ENCODE measurements at regions not wholly inside any gene's neighbourhood (a gene's known extent, or its start where the extent isn't known, plus 50 kb on each side); places are given as distances from the start of the nearest gene placed in this dataset.

DNA sequence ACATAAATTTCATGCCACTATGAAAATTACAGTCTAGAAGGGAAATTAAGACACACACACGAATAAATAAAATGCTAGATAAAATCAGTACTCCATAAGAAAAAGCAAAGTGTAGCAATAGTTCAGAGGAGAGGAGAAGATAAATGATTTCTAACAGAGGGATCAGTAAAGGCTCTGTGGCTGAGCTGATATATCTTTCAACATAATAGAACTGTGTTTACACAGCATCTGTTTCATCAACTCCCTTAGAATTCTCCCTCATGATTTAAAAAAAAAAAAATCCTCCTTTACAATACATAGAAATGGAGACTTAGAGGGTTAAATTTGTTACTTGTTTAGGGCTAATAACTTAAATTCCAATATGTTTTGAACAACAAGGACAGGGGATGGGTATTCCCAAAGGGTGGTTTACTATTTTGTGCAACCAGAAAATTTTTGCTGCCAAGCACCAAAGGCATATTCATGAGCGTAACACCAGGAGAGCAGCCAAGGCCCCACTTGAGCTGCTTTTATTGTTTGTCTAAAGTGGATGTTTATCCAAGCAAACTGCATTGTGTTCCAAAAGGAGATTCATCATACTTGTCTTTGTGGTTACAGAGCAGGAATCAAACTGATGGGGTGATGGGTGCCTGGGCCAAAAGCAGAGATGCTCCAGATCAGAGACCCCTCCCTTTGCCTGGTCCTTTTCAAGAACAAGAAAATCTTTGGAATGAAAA lies 162.7 kb downstream of the BMP4 start:
- DNase-seq, result peak; percentile 97

DNA sequence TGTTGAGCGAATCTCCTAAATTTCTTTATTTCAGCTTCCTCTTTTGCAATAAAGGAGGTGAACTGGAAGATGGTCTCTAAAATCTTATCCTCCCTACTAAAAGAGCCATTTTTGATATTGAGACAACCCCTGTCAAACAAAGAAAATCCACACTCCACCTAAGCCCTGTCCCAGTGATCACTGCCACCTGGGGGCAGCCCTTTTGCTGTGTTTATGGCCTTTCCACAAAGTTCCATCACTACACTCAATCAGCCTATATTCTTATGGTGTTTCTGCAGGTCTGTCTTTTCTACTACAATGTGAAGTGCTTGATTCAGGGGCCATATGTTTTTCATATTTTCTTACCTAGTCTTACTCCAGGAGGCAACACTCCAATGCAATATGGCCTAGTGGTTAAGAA lies 163.7 kb downstream of the BMP4 start:
- DNase-seq, result no peak

DNA sequence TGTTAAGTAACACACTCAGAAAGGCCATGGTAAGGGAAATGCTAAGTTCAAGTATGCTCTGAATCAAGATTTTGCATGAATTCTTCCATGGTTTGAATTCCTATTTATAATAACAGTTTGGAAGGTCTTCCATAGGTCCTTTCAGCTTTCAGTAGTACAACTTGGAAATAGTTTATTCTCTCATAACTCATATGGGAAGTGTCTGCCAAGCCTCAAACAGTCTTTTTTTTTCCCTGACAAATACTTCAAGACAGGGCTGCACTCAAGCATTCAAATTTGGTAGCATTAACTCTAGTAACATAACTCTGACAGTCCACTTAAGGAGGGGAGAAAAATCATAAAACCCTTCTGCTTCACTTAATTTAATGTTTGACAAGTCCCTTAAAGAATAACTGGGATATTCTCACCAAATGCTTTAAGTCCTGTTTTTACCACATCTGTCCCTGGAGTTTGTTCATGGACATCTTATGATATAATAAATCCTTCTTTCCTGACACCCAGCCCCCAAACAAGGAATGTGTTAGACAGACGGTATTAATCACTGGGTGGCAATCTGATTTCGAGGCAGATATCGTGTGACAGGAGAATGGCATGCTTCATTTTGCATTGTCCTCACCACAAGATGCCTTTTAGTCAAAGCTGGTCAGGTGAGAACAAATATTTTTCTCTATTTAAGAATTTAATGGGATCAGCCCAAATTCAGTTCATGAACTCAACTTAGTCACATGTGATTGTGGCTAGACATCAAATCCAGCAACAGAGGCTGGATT lies 165.7 kb downstream of the BMP4 start:
- no peak for DNase-seq

DNA sequence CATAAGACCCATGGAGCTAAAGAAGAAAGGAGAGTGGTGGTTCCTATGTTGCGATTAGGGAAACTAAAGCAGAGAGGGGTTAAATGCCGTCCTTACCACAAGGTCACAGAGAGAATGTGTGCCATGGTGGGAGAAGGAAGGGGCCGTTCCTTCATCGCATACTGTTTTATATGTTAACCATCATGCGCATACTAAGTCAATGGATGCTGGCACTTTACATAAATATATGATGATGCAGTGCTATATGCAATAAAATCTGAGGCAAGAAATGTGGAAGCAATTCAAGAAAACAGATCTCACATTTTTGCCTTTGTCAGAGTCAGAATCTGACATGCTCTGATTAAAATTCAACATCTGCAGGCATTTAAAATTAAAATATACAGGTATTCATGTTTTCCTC lies 168.1 kb downstream of the BMP4 start:
- no peak for DNase-seq

DNA sequence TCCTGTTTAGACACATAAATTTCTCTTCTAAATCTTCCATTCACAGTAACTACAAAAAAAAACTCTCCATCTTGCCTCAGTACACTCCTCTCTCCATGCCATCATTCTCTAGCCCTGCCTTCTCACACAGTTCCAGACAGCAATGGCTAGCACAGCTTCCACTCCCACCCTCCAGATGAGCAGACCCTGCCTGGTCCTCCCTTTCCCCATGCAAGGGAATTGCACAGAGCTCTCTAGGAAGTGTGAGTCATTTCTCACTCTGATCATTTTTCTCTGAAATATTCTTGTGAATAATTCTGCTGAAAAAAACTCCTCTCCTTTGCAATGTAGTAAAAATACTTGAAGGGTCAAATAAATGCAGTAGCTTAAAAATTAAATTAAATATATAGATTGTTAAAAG lies 170.6 kb downstream of the BMP4 start:
- DNase-seq, result no peak

DNA sequence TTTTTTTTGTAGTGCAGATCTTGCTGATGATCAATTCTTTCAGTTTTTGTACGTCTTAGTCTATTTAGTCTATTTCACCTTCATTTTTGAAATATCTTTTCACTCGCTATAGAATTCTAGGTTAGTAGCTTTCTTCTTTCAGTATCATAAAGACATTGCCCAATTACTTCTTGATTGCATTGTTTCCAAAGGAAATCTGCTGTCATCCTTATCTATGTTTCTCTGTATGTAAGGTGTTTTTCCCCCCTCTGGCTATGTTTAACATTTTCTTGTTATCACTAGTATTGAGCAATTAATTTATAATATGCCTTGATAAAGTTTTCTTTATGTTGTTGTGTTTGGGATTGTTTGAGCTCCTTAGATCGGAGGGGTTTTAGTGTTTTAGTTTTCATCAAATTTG lies 171.9 kb downstream of the BMP4 start:
- no peak for DNase-seq

DNA sequence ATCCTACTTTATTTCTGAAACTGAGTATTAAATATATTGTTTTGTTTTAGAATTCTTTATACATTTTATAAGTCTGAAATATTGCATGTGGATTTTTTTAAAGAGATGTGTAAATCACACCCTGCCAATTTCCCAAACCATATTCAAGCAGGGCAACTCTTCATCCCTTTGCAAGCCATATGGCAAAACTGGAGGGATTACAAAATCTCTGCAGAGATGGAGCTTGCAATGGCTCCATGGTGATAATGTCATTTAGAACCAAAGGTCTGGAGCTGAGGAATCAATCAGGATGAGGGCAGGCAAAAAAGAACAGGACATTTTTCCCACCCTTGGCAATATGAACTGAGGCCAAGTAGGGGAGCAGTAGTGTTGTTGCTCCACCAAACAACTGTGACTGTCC lies 173.4 kb downstream of the BMP4 start:
- no peak for DNase-seq

DNA sequence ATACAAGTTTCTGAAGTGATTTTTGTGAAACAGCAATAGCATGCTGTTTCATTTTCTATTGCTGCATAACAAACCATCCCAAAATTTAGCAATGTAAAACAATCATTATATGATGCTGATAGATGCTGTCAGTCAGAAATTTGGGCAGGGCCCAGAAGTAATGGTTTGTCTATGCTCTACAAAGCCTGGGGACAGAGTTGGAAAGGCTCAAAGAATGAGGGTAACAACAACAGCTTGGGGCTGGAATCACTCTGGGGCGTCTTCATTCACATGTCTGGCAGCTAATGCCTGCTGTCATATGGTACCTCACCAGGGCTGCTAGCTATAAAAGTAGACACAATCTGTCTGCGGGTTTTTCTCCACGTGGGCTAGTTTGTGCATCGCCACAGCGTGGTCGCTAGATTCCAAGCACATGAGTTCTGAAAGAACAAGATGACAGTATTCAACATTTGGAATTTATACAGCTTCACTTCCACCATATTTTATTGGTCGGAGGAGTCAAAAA lies 176.5 kb downstream of the BMP4 start:
- DNase-seq, result no peak

DNA sequence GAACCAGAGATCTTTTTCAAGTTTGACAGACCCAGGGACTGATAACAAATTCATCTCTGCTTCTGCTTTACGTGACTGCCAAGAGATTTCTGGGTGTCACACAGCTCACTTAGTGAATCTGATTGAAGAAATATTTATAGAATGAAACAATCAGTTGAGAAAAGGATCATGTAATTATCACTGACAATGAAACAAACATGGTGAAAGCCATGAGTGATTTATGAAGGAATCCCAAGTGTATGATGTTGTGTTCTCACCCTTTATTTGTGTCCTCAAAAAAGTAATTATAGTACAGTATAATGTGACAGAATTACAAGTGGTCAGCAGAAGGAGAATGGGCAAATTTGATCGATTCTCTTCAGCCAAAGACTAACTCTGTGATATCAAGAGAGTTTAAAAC lies 177.3 kb downstream of the BMP4 start:
- no peak for DNase-seq

DNA sequence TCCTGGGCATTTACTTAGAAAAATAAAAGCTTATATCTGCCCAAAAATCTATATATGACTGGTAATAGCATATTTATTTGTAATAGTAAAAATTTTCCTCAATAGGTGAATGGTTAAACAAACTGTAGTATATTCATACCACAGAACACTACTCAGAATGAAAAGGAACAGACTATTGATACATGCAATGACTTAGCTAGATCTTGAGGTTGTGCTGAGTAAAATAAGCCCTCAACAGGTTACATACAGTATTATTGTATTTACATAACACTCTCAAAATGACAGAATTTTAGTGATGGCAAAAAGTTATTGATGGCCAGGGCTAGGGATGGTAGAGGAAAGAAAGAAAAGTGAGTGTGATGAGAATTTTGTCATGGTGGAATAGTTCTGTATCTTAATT lies 178.4 kb downstream of the BMP4 start:
- DNase-seq, result no peak

DNA sequence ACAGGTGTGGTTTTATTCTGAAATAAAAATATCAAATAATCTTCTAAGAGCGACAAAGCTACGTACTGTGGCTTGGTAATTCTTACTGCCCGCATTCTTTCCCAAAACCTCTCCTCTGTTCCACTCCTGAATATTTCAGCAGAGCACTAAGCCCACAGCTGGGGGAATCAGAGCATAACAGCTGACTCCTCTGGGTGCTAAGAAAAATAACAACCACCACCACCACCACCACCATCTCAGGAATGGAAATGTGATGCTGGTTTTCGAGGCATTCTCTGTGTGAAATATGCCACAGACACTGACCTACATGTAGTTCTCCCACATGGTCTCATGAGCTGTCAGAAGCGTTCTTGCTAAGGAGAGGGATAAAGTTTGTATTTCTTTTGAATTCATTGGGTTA lies 183.7 kb downstream of the BMP4 start:
- no peak for DNase-seq

DNA sequence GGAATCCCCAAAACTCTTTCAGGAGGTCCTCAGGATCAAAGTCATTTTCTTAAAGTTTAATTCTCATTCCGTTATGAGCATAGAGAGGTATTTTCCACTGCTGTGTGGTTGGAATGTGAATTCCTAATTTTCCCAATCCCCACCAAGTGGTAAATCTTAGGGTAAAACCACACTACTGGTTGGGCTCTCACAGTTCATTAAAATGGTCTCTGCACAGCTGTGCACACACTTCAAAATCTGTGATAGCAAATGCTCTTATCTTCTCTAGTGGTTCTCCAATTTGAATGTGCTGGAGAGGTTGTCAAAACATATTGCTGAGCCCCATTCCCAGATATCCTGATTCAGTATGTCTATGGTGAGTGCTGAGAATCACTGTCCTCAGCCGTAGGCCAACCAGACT lies 189.1 kb downstream of the BMP4 start:
- DNase-seq, result peak; percentile 98

DNA sequence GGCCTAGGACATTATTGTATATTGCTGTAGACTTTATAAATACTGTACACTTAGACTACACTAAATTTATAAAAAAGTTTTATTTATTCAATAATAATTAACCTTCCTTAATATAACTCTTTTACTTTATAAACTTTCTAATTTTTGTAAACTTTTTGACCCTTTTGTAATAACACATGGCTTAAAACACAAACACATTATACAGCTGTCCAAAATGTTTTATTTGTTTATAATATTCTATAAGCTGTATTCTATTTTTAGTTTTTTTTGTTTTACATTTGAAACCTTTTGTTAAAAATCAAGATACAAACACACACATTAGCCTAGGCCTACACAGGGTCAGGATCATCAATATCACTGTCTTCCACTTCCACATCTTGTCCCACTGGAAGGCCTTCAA lies 190.0 kb downstream of the BMP4 start:
- DNase-seq, result no peak

DNA sequence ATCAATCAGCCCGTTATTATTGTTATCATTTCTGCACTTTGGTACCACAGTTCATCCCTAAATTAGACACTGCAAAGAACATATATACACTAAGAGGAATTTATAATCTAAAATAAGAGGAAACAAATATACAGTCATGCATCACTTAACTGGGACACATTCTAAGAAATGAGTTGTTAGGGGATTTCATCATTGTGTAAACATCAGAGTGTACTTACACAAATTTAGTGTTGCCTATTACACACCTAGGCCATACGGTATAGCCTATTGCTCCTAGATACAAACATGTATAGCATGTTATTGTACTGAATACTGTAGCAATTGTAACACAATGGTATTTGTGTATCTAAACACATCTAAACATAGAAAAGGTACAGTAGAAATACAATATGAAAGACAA lies 190.5 kb downstream of the BMP4 start:
- DNase-seq, result no peak

DNA sequence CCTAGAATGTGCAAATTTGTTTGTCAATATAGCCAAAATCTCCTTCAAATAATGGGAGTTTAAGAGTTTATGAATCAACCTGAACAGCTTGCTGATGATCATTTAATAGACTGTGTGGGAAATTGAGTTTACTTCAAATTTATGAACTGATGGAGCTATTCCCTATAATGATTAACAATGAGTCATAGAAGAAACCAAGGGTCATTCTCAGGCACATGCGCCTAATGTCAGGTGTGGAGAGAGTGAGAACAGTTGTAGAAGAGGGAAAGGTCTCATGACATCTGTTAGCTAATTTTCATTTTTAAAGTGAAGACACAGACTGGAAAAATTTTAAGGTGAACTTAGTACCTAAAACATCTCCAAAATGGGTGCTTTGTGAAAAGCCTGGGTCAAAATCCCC lies 191.8 kb downstream of the BMP4 start:
- no peak for DNase-seq

DNA sequence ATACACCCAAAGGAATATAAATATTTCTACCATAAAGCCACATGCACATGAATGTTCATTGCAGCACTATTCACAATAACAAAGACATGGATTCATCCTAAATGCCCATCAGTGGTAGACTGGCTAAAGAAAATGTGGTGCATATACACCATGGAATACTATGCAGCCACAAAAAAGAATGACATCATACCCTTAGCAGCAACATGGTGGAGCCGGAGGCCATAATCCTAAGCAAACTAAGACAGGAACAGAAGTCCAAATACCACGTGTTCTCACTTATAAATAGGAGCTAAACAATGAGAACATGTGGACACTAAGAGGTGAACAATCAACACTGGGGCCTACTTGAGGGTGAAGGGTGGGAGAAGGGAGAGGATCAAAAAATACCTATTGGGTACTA lies 198.5 kb downstream of the BMP4 start:
- DNase-seq, result no peak

DNA sequence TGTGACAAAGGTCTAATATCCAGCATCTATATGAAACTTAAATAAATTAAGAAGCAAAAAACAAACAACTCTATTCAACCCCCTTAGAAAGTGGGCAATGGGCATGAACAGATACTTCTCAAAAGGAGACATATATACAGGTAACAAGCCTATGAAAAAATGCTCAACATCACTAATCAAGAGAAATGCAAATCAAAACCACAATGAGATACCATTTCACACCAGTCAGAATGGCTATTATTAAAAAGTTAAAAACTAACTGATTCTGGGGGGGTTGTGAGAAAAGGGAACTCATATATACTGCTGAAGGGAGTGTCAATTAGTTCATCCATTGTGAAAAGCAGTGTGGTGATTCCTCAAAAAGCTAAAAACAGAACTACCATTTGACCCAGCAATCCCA lies 198.9 kb downstream of the BMP4 start:
- DNase-seq, result no peak

DNA sequence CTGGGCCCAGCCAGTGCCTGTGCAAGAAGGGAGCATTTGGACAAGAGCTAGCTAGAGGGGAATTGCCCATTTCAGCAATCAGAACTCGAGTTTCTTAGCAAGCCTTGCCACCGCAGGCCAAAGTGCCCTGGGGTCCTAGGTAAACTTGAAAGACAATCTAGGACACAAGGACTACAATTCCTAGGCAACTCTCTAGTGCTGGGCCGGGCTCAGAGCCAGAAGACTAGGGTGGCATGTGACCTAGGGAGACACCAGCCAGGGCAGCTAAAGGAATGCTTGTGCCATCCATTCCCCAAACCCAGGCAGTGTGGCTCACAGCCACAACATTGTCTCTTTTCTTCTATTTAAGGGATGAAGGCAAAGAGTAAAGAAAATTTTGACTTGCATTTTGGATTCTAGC lies 205.0 kb downstream of the BMP4 start:
- no peak for DNase-seq

DNA sequence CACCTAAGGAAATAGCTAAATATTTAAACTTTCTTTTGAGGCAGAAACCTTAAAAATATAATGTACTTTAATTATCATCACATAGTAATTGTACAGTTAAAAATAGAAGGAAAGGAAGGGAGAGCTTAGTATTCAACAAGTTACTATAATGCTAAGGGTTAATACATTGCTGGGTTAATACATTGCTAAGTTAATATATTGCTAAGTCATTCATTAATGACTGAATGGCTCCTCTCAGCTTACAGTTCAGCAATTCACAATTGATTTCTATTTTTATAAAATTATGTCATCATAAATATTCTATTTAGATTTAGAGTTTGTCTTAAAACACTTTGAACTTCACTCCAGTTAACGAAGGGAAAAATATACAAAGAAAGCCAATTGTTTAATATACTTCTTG lies 207.9 kb downstream of the BMP4 start:
- no peak for DNase-seq

DNA sequence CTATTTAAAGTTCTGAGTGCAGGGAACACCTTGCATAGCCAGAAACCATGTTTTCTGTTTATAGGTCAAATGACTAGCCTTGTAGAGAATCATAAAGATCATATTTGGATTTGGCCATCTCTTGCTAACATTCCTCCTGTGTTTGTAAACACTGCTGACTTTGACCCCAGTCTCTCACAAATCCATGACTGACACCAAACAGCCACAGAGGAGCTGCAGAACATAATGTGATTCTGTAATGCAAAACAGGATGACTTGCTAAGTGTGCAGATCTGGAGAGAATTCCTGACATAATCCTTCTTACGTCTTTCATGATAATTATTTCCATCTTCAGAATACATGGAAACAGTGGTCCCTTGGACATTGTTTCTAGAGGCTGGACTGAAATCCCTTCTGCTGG lies 211.8 kb downstream of the BMP4 start:
- no peak for DNase-seq

DNA sequence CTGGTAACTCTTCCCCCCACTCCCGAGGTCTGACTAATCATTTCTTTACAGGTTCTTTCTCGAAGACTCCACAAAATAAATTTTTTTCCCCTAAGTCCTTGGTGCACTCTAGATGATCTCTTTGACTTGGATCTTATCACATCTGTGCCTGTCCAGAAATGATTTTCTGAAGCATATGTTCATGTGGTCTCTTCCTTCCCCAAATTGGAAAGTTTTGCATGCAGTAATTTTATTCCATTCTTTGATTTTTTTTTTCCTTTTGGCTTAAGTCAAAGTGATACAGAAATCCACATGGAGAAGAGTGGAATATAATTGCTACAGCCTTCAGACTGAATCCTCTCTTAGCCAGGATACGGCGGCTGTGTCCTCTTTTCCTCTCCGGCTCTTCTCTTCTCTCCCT lies 213.3 kb downstream of the BMP4 start:
- no peak for DNase-seq

DNA sequence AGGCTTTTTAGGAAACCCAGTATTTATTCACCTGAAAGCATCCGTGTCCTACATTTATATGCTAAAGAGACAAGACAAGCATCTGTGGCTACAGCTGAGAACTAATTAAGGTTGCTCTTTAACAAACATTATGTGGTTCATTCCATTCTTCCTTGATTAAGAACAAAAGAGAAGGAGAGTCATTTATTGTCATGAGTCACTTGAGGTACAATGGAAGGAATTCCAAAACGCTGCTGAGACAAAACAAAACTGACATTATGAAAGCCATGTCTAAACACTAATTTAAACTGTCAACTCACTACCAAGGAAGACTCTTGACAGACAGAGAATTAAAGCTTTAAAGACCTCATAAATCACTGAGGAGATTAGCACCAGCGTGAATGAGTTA lies 214.4 kb downstream of the BMP4 start:
- no peak for DNase-seq

DNA sequence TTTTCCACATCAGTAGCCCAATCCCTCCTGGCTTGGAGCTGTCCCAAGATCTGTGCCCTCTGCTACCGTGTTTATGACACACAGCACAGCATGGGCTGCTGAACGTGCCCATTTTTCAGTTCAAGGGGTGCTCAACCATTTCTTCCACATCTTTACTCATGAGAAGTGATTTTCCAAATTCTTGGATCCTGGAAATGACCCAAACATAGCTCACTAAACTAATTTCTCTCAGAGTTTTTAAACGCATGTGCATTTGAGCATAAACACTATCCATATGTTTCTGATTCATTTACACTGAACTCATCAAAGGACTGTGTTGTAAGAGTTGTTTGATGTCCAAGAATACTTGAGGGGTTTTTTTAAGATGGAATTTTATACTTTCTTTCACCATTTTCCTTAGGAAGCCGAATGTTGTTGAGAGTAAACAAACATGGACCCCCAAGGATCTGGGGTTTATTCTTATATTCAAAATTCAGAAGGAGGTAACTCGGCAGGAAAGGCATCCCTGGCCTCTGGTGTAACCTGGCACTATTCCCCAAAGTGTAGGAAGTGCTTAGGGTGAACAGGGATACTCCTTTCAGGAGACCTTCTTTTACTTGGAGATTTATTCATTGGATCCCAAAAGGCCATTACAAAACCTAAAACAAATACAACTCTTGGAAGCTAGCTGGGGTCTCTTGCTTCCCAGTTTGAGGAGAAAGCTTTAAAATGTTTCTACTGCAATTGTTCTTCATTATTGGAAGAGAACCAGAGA lies 215.0 kb downstream of the BMP4 start:
- no peak for DNase-seq

DNA sequence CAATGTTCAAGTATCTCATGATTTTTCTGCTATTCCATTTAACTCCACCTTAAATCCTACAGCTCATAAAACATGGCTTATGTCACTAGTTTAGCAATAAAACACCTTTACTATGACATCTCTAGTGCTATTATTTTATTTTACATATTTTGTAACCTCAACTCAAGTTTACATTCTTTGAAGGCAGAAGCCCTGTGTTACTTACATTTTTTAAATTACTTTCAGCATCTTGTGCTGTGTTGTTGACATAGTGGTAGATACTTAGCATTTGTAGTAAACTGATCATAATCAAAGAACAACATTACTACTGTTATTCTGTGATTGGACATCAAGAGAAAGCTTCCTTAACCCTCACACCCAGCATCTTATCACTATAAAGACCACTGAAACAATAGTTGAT lies 216.1 kb downstream of the BMP4 start:
- no peak for DNase-seq

Measured in NCI-H1092 treated with DMSO at 0.1 percent for 48 hours (cell line).